ENCODE measurements at regions not wholly inside any gene's neighbourhood (a gene's known extent, or its start where the extent isn't known, plus 50 kb on each side); places are given as distances from the start of the nearest gene placed in this dataset.
A peak's percentile ranks its signal among the peaks of the same experiment; 100 is the strongest.

DNA sequence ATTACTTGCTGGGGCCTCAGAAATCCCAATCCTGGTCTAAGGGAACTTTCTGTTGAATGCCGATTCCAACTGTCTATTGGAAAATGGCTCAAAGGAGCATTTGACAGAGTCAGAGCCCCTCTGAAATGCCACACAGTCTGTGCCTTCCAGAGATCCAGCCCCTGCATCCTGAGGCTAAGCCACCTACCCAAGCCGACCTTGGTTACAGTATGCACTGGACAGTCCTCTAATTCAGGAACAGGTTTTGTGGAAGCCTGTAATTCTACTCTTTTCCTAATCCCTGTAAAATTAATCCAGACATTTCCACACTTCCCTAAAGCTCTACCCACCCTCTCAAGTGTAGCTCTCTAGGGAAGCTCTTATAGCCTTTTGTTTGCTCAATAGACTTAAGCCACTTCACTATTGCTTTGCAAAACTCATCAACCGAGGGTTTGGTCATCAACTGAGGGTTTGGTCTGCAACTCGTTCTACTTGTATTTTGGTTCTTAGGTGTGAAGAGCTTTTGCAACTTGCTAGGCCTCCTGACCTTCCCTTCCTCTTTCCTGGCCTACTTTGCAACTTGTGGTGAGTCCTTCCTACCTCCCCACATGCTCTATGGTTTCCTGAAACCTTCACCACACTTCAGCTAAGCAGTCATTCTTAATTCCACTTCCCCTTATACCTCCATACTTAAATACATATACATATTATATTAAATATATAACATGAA is 364.8 kb downstream of the SFMBT2 start:
- CTCF ChIA-PET (ENCODE audit: low intra/inter-chr PET ratio), result no interaction called here

DNA sequence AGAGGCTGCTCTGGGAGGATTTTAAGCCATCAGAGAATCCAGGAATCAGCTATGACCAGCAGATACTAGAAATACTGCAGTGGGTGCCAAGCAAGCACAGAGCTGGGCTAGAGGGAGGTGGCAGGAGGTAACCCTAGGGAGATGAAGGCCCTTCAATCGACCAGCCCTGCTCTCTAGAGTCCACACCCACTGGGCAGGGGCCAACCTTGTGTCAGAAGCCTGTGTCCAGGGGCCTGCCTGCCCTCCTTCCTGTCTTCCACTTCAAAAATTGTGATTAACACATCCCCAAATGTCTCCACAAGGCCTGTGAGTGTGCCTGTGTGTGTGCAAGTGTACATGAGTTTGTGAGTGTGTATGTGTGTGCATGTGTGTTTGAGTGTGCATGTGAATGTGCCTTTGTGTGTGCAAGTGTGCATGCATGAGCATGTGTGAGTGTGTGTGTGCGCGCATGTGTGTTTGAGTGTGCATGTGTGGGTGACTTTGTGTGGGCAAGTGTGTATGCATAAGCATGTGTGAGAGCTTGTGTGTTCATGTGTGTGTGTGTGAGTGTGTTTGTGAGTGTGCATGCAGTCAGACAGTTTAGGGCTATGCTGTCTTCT is 367.7 kb downstream of the SFMBT2 start:
- H3K9me1 ChIP-seq (ENCODE audit: control insufficient read depth, insufficient read depth, low read length), result no peaks in the 10 kb centered on the region
- H3K79me2 ChIP-seq (ENCODE audit: control insufficient read depth, insufficient read depth, low read length), result no peaks in the 10 kb centered on the region
- FAIRE-seq, result peak; percentile 51
- intact Hi-C loops (cut with micrococcal nuclease) (no loop called here), in situ Hi-C loops (cut with MboI) (no loop called here)
- no TSS peak for BruUV-seq (replicated peaks)
- peak; percentile 37; the same call in 2 of the 3 replicates for ATAC-seq
- no peak for DNase-seq (ENCODE audit: extremely low read depth in 1 of 4, low spot score in 3 of 4)
- H3K4me1 ChIP-seq (replicated peaks in 1 of 2; ENCODE audit: control insufficient read depth in 2 of 2, insufficient read depth in 2 of 2, low read length in 2 of 2), result peaks cover 13% of the 10 kb centered on the region in 2 experiments; a peak in 4 of 5 replicates
- peak overlapping the region; percentile 46; the same call in 1 of the 2 replicates for H2AFZ ChIP-seq (ENCODE audit: low read depth, low read length)
- H3K36me3 ChIP-seq (ENCODE audit: control insufficient read depth, insufficient read depth, low read length), result no peaks in the 10 kb centered on the region
- no peak overlapping the region for H3K4me2 ChIP-seq (ENCODE audit: insufficient read depth, low read length)
- POLR2A ChIA-PET, result interaction anchor here (0.5 to 1.2 kb wide), 3 partner anchors 11 to 47 kb away, joined by 3 read pairs; no protein-coding TSS in a partner anchor
- WGBS (ENCODE audit: insufficient coverage, low coverage, missing lambda C conversion rate), result 67% methylated on average over 3 of the region's 3 CpGs
- no peaks in the 10 kb centered on the region for H4K20me1 ChIP-seq (replicated peaks; ENCODE audit: control insufficient read depth, insufficient read depth, low read length)
- no peak overlapping the region for H3K27ac ChIP-seq (ENCODE audit: extremely low read depth, low read depth, low read length)
- CTCF ChIA-PET (ENCODE audit: low intra/inter-chr PET ratio), result no interaction called here
- no peak overlapping the region for H3K4me3 ChIP-seq
- TF ChIP-seq, protein P1, sequence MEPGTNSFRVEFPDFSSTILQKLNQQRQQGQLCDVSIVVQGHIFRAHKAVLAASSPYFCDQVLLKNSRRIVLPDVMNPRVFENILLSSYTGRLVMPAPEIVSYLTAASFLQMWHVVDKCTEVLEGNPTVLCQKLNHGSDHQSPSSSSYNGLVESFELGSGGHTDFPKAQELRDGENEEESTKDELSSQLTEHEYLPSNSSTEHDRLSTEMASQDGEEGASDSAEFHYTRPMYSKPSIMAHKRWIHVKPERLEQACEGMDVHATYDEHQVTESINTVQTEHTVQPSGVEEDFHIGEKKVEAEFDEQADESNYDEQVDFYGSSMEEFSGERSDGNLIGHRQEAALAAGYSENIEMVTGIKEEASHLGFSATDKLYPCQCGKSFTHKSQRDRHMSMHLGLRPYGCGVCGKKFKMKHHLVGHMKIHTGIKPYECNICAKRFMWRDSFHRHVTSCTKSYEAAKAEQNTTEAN (CRISPR knock-in tag; IDR thresholded peaks at IDR 0.05), result peak; percentile 69; the same call in 1 of the 2 replicates
- TF ChIP-seq LARP7 (IDR thresholded peaks at IDR 0.05) (no peak), HDAC1 (IDR thresholded peaks at IDR 0.05) (0 out of 4 replicates have a peak, but pooled peaks of 1 of the 2 experiments have one; percentile 17), CEBPG (CRISPR knock-in tag; IDR thresholded peaks at IDR 0.05) (no peak), CEBPG (tag; conservative IDR thresholded peaks at IDR 0.05 in 1 of 2, IDR thresholded peaks at IDR 0.05 in 1 of 2) (no peak)
- TF ChIP-seq, protein P2, sequence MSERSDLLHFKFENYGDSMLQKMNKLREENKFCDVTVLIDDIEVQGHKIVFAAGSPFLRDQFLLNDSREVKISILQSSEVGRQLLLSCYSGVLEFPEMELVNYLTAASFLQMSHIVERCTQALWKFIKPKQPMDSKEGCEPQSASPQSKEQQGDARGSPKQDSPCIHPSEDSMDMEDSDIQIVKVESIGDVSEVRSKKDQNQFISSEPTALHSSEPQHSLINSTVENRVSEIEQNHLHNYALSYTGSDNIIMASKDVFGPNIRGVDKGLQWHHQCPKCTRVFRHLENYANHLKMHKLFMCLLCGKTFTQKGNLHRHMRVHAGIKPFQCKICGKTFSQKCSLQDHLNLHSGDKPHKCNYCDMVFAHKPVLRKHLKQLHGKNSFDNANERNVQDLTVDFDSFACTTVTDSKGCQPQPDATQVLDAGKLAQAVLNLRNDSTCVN (CRISPR knock-in tag; IDR thresholded peaks at IDR 0.05), result 0 out of 2 replicates have a peak, but pooled peaks have one; percentile 48
- no peaks in the 10 kb centered on the region; a peak in 1 of 5 replicates for H3K27me3 ChIP-seq (ENCODE audit: control insufficient read depth in 2 of 2, insufficient read depth in 2 of 2, low read length in 2 of 2)
- peaks cover 3% of the 10 kb centered on the region; the same call in 1 of the 2 replicates for H3K9me3 ChIP-seq (replicated peaks; ENCODE audit: control insufficient read depth, insufficient read depth, low read depth, low read length)
- H3K9ac ChIP-seq (ENCODE audit: insufficient read depth in 1 of 2, low read depth in 2 of 2, low read length in 2 of 2), result peak overlapping the region in 1 of 2 experiments; percentile 72; a peak in 1 of 4 replicates

More for the DNA sequence above, 364.8 kb downstream of the SFMBT2 start:
- Histone ChIP-seq H3K4me2 (ENCODE audit: insufficient read depth, low read length) (no peak overlapping the region), H3K9ac (ENCODE audit: insufficient read depth in 1 of 2, low read depth in 2 of 2, low read length in 2 of 2) (no peak overlapping the region), H2AFZ (ENCODE audit: low read depth, low read length) (peak overlapping the region; percentile 26; the same call in 1 of the 2 replicates), H4K20me1 (replicated peaks; ENCODE audit: control insufficient read depth, insufficient read depth, low read length) (no peaks in the 10 kb centered on the region), H3K27me3 (ENCODE audit: control insufficient read depth in 2 of 2, insufficient read depth in 2 of 2, low read length in 2 of 2) (no peaks in the 10 kb centered on the region; a peak in 1 of 5 replicates), H3K4me3 (no peak overlapping the region), H3K9me3 (replicated peaks; ENCODE audit: control insufficient read depth, insufficient read depth, low read depth, low read length) (peaks cover 5% of the 10 kb centered on the region), H3K4me1 (replicated peaks in 1 of 2; ENCODE audit: control insufficient read depth in 2 of 2, insufficient read depth in 2 of 2, low read length in 2 of 2) (peaks cover 10 to 13% of the 10 kb centered on the region in 2 experiments; a peak in 4 of 5 replicates), H3K36me3 (ENCODE audit: control insufficient read depth, insufficient read depth, low read length) (no peaks in the 10 kb centered on the region), H3K79me2 (ENCODE audit: control insufficient read depth, insufficient read depth, low read length) (no peaks in the 10 kb centered on the region), H3K9me1 (ENCODE audit: control insufficient read depth, insufficient read depth, low read length) (no peaks in the 10 kb centered on the region), H3K27ac (ENCODE audit: extremely low read depth, low read depth, low read length) (no peak overlapping the region)
- TF ChIP-seq ZBTB7A (IDR thresholded peaks at IDR 0.05; ENCODE audit: borderline replicate concordance, control insufficient read depth, low read depth, low read length), result no peak
- no TSS peak for BruUV-seq (replicated peaks)
- intact Hi-C loops (cut with micrococcal nuclease) (no loop called here), in situ Hi-C loops (cut with MboI) (no loop called here)
- WGBS (ENCODE audit: insufficient coverage, low coverage, missing lambda C conversion rate), result 33% methylated on average over 4 of the region's 4 CpGs
- no peak for ATAC-seq
- POLR2A ChIA-PET, result no interaction called here
- no peak for DNase-seq (ENCODE audit: extremely low read depth in 1 of 4, low spot score in 3 of 4)
- FAIRE-seq, result peak; percentile 23
